Fibroblast of villous mesenchyme (primary cell): ENCODE measurements at regions not wholly inside any gene's neighbourhood (a gene's known extent, or its start where the extent isn't known, plus 50 kb on each side); places are given as distances from the start of the nearest gene placed in this dataset.

Experiments used
- DNase-seq: peaks from one replicate; pipeline ENCODE4 v3.0.0-alpha.2; 2010; ENCODE audit warnings: low read depth
- H3K4me3 ChIP-seq: 2 replicates; pipeline ENCODE4 v1.5.1; 2011; ENCODE audit warnings: low read depth, mild to moderate bottlenecking, low read length
- CTCF ChIP-seq: IDR thresholded peaks from 2 replicates; pipeline ENCODE4 v1.5.1; 2012; ENCODE audit warnings: low read depth, mild to moderate bottlenecking, low read length; ENCODE audit not compliant: insufficient read depth

DNA sequence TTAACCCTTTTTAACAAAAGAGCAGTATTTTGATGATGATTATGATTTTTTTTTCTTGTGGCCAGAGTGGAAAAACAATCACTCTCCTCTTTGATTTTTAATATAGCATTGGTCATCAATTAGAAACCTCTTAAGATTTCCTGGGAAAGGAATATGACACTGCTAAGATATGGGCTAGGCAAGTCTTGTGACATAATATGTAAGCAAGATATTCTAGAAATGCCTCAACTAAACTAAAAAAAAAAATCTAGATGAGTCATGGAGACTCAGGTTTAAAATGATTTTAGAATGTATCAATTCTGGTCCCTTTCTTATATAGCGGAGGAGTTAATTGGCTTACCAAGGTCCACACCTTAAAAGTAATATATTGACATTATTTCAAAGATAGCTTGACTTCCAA is 60.3 kb upstream of the JUN start:
- no peak overlapping the region for H3K4me3 ChIP-seq
- peak; percentile 30 for DNase-seq
- TF ChIP-seq CTCF: no peak

DNA sequence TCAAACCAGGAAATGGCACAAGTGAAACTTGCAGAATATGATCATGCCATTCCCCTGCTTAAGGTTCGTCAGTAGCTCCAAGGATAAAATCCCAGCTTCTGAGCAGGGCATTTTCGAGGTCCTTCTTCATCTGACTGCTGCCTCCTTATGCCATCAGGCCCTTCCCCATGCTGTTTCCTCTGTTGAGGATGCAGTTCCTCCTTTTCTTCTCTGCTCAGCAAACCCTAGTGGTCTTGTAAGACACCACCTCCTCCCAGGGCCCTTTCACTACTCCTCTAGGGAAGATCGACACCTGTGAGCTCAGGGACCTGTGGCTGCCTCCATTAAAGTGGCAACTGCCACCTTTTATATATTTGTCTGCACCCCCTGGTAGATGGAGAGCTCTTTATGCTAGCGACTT is 62.1 kb upstream of the JUN start:
- H3K4me3 ChIP-seq: no peak overlapping the region
- DNase-seq: no peak
- TF ChIP-seq CTCF: no peak

GRCh38 chr1:58848818-58849411 is 65.1 kb upstream of the JUN start:
- H3K4me3 ChIP-seq: no peak overlapping the region
- peak; percentile 72 for DNase-seq
- no peak for TF ChIP-seq CTCF

DNA sequence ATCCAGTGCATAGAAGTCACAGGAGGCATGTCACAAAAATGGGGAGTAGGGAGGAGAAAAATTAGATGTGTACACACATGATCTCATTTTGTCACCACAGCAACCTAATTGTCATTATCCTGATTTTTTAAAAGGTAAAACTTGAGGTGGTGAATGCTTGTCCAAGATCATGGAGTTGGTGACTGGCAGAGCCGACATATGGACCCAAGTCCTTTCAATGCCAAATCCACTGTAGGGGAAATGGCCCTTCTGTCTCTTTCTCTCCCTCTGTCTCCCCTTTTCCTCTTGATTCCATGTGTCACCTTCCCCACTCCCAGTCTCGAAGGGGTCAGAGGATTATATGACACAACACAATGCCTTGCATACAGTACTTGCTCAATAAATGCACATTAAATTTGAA is 65.7 kb upstream of the JUN start:
- no peak overlapping the region for H3K4me3 ChIP-seq
- no peak for TF ChIP-seq CTCF
- DNase-seq: no peak

GRCh38 chr1:58850636-58851035 is 66.8 kb upstream of the JUN start:
- H3K4me3 ChIP-seq: no peak overlapping the region
- TF ChIP-seq CTCF: no peak
- no peak for DNase-seq

DNA sequence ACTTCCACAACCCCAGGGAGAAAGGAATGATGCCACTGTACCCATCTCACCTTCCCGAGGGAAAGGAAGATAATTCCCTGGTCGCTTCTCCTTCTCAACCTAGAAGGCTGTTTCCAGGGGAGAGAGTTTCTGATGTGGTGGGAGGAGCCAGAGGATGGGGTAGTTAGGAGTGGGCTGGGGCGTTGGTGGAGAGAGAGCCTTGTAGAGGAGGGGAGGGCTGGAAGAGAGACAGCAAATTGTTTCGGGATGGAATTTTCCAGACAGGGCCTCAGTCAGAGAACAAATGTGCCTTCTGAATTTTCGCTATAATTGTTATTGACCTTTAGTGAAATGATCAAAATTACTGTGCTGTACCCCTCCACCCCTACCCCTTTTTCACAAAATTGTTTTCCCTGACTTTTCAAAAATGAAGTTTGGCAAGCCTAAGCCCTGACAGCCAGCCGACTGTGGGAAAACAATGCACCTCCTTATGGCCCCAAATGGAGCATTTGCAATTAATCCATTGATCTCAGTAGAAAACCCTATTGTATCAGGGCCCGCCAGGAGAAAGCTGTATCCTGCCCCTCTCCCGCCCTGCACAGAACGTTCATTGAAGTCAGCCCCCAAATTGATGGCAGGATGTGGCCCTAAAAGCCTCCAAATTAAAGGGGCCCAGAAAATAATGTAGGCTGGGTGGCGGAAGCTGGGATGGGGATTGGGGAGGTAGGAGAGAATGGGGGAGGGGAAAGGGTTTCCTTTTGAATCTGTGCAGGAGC is 69.1 kb upstream of the JUN start:
- DNase-seq: no peak
- TF ChIP-seq CTCF: no peak
- no peak overlapping the region for H3K4me3 ChIP-seq

GRCh38 chr1:58854576-58854975 is 70.7 kb upstream of the JUN start:
- peak; percentile 48 for DNase-seq
- no peak for TF ChIP-seq CTCF
- no peak overlapping the region for H3K4me3 ChIP-seq
